SK-N-SH treated with all-trans-retinoic acid at 6 μM for 48 hours (cell line): ENCODE measurements at regions not wholly inside any gene's neighbourhood (a gene's known extent, or its start where the extent isn't known, plus 50 kb on each side); places are given as distances from the start of the nearest gene placed in this dataset.

Experiments used
- ATAC-seq: fragments of 200-7000 bp; cut with Tn5 transposase; 3 replicates; pipeline ENCODE4 v1.9.1; 2020; ENCODE audit warnings: mild to moderate bottlenecking, moderate library complexity
- ARNTL ChIP-seq: fragments of 450-650 bp; formaldehyde crosslinking; IDR thresholded peaks from 2 replicates; pipeline ENCODE4 v1.5.0; 2020; ENCODE audit warnings: low read depth, mild to moderate bottlenecking, moderate library complexity, borderline replicate concordance
- BACH2 ChIP-seq: fragments of 250-450 bp; sonication (Bioruptor Pico); IDR thresholded peaks from 2 replicates; pipeline ENCODE4 v1.9.0; 2021; ENCODE audit warnings: mild to moderate bottlenecking, borderline replicate concordance
- CREB5 ChIP-seq: fragments of 250-450 bp; sonication (Bioruptor Pico); IDR thresholded peaks from 2 replicates; pipeline ENCODE4 v1.5.1; 2020; ENCODE audit warnings: low read depth, mild to moderate bottlenecking, moderate library complexity
- CSDC2 ChIP-seq: fragments of 250-450 bp; sonication (Bioruptor Pico); IDR thresholded peaks from 2 replicates; pipeline ENCODE4 v1.5.0; 2020; ENCODE audit warnings: mild to moderate bottlenecking, moderate library complexity
- ESRRG ChIP-seq: fragments of 250-450 bp; sonication (Bioruptor Pico); IDR thresholded peaks from 2 replicates; pipeline ENCODE4 v1.6.1; 2021; ENCODE audit warnings: mild to moderate bottlenecking
- GLIS3 ChIP-seq: fragments of 250-450 bp; sonication (Bioruptor Pico); IDR thresholded peaks from 2 replicates; pipeline ENCODE4 v1.5.0; 2020; ENCODE audit warnings: mild to moderate bottlenecking, moderate library complexity
- ISL1 ChIP-seq: fragments of 250-450 bp; sonication (Bioruptor Pico); IDR thresholded peaks from 2 replicates; pipeline ENCODE4 v2.1.2; 2022; ENCODE audit warnings: mild to moderate bottlenecking, moderate library complexity
- OSR1 ChIP-seq: fragments of 250-450 bp; sonication (Bioruptor Pico); IDR thresholded peaks from 2 replicates; pipeline ENCODE4 v1.8.0; 2022; ENCODE audit warnings: moderate library complexity, mild to moderate bottlenecking, inconsistent platforms
- PATZ1 ChIP-seq: fragments of 250-450 bp; sonication (Bioruptor Pico); IDR thresholded peaks from 2 replicates; pipeline ENCODE4 v1.8.0; 2020; ENCODE audit warnings: mild to moderate bottlenecking, moderate library complexity, borderline replicate concordance
- PPARA ChIP-seq: fragments of 250-450 bp; sonication (Bioruptor Pico); IDR thresholded peaks from 2 replicates; pipeline ENCODE4 v1.5.0; 2020; ENCODE audit warnings: mild to moderate bottlenecking, borderline replicate concordance
- RARB ChIP-seq: fragments of 250-450 bp; sonication (Bioruptor Pico); IDR thresholded peaks from 2 replicates; pipeline ENCODE4 v1.8.0; 2021; ENCODE audit warnings: mild to moderate bottlenecking, moderate library complexity
- SNAI2 ChIP-seq: fragments of 250-450 bp; sonication (Bioruptor Pico); IDR thresholded peaks from 2 replicates; pipeline ENCODE4 v1.5.0; 2020; ENCODE audit warnings: mild to moderate bottlenecking, moderate library complexity
- TCF4 ChIP-seq: fragments of 250-450 bp; sonication (Bioruptor Pico); IDR thresholded peaks from 2 replicates; pipeline ENCODE4 v1.8.0; 2021; ENCODE audit warnings: mild to moderate bottlenecking, moderate library complexity, borderline replicate concordance
- TOX ChIP-seq: fragments of 250-450 bp; sonication (Bioruptor Pico); IDR thresholded peaks from 2 replicates; pipeline ENCODE4 v1.8.0; 2021; ENCODE audit warnings: mild to moderate bottlenecking, moderate library complexity, borderline replicate concordance
- TSHZ2 ChIP-seq: fragments of 250-450 bp; sonication (Bioruptor Pico); IDR thresholded peaks from 2 replicates; pipeline ENCODE4 v1.5.0; 2020; ENCODE audit warnings: mild to moderate bottlenecking, moderate library complexity
- ZC3H10 ChIP-seq: fragments of 250-450 bp; sonication (Bioruptor Pico); IDR thresholded peaks from 2 replicates; pipeline ENCODE4 v1.5.1; 2021; ENCODE audit warnings: mild to moderate bottlenecking, moderate library complexity
- ZFP3 ChIP-seq: fragments of 250-450 bp; sonication (Bioruptor Pico); IDR thresholded peaks from 2 replicates; pipeline ENCODE4 v1.5.0; 2020; ENCODE audit warnings: mild to moderate bottlenecking, moderate library complexity
- ZFP30 ChIP-seq: fragments of 450-650 bp; formaldehyde crosslinking; IDR thresholded peaks from 2 replicates; pipeline ENCODE4 v1.5.0; 2022; ENCODE audit warnings: mild to moderate bottlenecking, moderate library complexity
- ZNF565 ChIP-seq: fragments of 450-650 bp; formaldehyde crosslinking; conservative IDR thresholded peaks from 2 replicates; pipeline ENCODE4 v1.5.0; 2020; ENCODE audit warnings: low read depth, mild to moderate bottlenecking, moderate library complexity
- ZNF70 ChIP-seq: fragments of 450-650 bp; formaldehyde crosslinking; IDR thresholded peaks from 2 replicates; pipeline ENCODE4 v1.5.0; 2020; ENCODE audit warnings: mild to moderate bottlenecking, moderate library complexity
- ZNF8 ChIP-seq: fragments of 450-650 bp; formaldehyde crosslinking; IDR thresholded peaks from 2 replicates; pipeline ENCODE4 v1.5.0; 2020; ENCODE audit warnings: mild to moderate bottlenecking, moderate library complexity

GRCh38 chr5:143657647-143658285, 154.2 kb upstream of the HMHB1 start:
- no peak; the same call in 2 of the 3 replicates for ATAC-seq
- TF ChIP-seq ZC3H10 (CRISPR knock-in tag) = no peak
- TF ChIP-seq ZNF565 (CRISPR knock-in tag) = no peak
- no peak for TF ChIP-seq PPARA
- no peak for TF ChIP-seq SNAI2 (CRISPR knock-in tag)
- no peak for TF ChIP-seq CREB5 (CRISPR knock-in tag)
- TF ChIP-seq ISL1 (CRISPR knock-in tag) = no peak
- TF ChIP-seq ZFP3 (CRISPR knock-in tag) = no peak
- no peak for TF ChIP-seq RARB (CRISPR knock-in tag)
- TF ChIP-seq TCF4 (CRISPR knock-in tag) = no peak
- TF ChIP-seq ZNF70 = no peak
- no peak for TF ChIP-seq CSDC2 (CRISPR knock-in tag)
- TF ChIP-seq TSHZ2 (CRISPR knock-in tag) = no peak
- TF ChIP-seq TOX = no peak
- TF ChIP-seq PATZ1 (CRISPR knock-in tag) = no peak
- TF ChIP-seq, all 23 proteins: peak for 0

- no peak for ATAC-seq
- no peak for TF ChIP-seq GLIS3
- TF ChIP-seq TOX = no peak
- no peak for TF ChIP-seq ISL1 (CRISPR knock-in tag)
- TF ChIP-seq TSHZ2 (CRISPR knock-in tag) = no peak
- no peak for TF ChIP-seq ARNTL (CRISPR knock-in tag)
- TF ChIP-seq ZNF8 (CRISPR knock-in tag) = no peak
- TF ChIP-seq ZNF70 = no peak
- no peak for TF ChIP-seq ZC3H10 (CRISPR knock-in tag)
- TF ChIP-seq SNAI2 (CRISPR knock-in tag) = no peak
- TF ChIP-seq ZFP30 (CRISPR knock-in tag) = no peak
- no peak for TF ChIP-seq PPARA
Measured at GRCh38 chr5:143653766-143654282, 158.1 kb upstream of the HMHB1 start.

GRCh38 chr5:143653256-143653655, 158.7 kb upstream of the HMHB1 start:
- ATAC-seq = no peak
- TF ChIP-seq PATZ1 (CRISPR knock-in tag) = no peak
- TF ChIP-seq BACH2 (CRISPR knock-in tag) = no peak
- TF ChIP-seq TCF4 (CRISPR knock-in tag) = no peak
- TF ChIP-seq TOX = no peak
- TF ChIP-seq CREB5 (CRISPR knock-in tag) = no peak
- no peak for TF ChIP-seq SNAI2 (CRISPR knock-in tag)
- no peak for TF ChIP-seq TSHZ2 (CRISPR knock-in tag)
- no peak for TF ChIP-seq GLIS3
- TF ChIP-seq RARB (CRISPR knock-in tag) = no peak
- TF ChIP-seq ZFP30 (CRISPR knock-in tag) = no peak
- no peak for TF ChIP-seq ESRRG
- no peak for TF ChIP-seq ISL1 (CRISPR knock-in tag)
- no peak for TF ChIP-seq ZNF70
- no peak for TF ChIP-seq OSR1 (CRISPR knock-in tag)
